NCI-H345 treated with DMSO at 0.1 percent for 48 hours (cell line): ENCODE measurements at regions not wholly inside any gene's neighbourhood (a gene's known extent, or its start where the extent isn't known, plus 50 kb on each side); places are given as distances from the start of the nearest gene placed in this dataset.

Experiments used
- DNase-seq: peaks from one replicate; lab custom pipeline; 2025; ENCODE audit not compliant: unreplicated experiment; lab: John Stamatoyannopoulos, UW

DNA sequence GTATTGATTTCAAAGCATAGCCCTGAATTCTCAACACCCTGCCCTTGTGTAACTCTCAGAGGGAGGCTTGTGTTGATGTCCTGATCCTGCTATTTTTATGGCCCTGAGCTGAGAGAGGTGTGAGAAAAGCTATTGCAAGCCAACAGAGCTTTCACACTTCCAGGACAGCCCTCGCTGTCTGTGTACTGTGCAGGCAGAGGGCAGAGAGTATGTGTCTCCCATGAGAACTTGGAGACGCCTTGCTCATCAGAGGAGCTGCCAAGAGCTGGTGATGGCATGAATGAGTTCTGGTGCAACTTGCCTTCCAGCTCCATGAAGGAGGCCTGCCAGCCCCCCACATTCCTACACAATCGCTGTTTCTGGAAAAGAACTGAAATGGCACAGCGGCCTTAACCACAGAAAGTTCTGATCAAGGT is 144.1 kb upstream of the AJAP1 start:
- no peak for DNase-seq

DNA sequence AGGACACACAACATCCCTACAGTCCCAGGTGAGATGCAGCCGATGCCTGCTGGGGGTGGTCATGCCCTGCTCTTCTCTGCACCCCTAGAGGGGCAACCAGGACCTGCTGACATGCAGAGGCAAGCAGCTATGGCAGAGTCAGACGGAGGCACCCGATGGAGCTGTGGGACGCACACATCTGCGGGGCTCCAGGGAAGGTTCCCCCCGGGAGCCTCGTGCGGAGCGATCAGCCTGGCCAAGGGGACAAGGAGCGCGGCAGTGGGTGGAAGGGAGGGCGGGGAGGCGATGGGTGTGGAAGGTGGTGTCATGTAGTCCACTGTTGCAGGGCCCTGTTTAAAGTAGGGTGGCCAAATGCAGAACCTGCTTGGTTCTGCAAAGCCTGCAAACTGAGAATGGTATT is 143.0 kb upstream of the AJAP1 start:
- no peak for DNase-seq

DNA sequence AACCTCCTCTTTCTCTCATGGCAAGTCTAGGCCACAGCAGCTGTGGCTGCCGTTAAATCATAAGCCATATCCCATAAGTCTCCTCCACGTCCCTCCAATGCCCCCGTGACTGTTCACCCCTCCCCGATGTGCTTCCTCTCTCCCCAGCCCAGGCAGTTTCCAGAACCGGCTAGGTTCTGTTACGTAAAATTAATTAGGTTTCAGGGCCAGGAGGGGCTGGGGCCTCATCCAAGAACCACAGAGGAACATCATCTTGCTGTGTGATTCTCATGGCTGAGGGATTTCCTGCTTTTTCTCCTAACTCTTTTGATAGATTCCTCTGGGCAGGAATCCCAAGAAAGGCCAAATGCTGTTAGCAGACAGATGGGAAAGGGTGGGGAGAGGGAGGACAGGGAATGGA is 141.8 kb upstream of the AJAP1 start:
- DNase-seq: no peak

DNA sequence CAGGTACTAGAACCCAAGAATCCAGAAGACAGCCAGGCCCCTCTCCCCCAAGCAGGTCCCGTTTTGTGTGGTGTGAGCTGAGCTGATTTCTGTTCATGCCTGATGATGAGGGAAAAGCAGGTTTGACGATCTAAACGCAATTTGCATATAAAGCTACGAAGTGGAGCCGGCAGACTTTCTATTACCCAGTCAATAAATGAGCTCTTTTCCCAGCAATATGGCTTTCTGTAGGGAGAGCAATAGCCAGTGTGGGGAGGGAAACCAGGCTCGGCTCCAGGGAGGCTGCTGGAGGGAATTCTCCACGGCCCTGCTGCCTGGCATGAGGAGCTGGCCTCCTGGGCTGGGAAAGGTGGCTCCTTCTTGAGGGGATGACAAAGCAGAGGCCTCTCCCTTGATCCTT is 140.7 kb upstream of the AJAP1 start:
- DNase-seq: no peak

DNA sequence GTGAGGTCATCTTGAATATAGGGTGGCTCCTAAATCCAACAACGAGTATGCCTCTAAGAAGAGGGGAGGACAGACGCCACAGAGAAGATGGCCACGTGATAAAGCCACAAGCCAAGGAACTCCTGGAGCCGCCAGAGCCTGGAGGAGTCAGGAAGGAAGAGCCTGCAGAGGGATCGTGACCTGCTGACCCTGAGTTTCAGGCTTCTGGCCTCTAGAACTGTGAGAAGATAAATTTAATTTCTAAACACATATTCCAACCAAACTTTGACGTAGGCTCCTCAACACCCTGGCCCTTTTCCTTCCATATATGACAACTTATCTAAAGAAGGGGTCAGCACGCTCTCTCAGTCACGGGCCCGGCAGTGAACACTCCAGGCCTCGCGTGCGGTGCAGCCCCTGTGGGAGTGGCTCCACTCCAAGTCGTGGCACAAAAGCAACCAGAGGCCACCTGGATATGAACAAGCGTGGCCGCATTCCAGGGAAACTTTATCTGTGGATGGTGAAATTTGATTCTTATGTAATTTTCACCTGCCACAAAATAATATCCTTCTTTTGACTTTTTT is 138.6 kb upstream of the AJAP1 start:
- DNase-seq: no peak

DNA sequence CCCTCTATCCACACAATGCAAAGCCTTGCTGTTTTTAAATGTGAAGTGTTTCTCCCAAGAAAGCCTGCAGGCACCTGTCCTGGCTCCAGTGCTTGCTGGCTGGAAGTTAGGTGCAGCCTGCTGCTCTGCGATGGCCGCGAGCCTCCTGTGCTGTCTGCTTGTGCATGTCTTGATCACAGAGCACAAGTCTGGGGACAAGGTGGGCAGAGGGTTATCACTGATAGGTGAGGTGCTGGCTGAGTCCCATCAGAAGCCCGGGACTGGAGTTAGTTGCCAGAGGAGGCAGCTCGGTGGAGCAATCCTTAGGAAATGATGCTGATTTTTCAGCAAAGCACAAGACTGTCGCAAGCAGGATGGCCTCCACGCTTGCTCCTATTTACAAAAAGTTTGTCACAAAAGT is 137.8 kb upstream of the AJAP1 start:
- no peak for DNase-seq

DNA sequence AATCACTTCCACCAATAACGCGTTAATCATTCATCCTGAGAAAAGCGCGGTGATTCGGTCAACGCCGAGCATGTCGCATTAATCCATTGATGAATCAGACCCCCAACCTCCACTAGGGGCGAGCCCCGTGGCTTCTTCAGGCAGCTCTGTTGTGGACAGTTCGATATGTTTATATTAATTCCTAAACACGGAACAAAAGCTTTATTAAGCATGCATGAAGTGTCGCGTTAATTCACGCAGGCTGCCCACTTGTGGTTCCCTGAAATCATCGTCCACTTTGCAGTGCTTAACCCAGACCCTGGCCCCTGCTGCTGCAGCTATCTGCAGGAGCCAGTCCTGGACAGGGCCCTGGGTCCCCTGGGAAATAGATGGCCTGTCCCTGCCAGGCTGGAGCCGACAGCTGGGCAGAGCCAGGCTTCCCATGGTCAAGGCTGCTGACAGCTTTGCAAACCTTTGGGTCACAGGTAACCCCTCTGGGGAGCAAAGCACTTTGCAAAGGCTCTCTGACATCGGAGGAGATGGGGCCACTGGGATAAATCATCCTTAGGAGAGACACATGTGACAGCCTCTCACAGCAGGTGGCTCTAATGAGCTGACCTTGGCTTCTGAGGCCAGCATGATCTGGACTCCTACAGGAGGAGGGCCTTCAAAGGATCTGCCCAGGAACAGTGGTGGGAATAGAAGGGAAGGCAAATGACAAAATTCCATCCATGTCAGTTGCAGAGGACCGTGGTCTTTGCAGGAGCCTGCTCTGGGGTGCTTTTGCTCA is 137.0 kb upstream of the AJAP1 start:
- no peak for DNase-seq

DNA sequence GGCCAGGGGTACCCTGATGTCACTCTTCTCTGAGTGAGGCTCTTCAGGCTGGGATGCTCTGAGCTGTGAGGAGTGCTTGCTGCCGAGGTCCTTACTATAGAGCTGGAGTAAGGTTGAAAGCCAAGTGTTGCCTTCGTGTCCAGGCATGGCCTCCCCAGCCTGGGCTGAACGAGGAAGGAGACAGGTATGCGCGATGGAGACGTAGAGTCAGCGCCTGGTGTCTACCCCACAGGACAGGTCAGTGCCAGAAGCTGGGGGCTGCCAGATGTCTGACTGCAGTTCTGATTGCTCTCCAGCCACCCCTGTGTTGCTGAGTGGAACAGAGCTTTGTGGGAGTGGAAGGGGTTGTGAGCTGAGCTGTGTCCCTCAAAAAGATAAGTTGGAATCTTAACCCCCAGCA is 135.8 kb upstream of the AJAP1 start:
- no peak for DNase-seq

DNA sequence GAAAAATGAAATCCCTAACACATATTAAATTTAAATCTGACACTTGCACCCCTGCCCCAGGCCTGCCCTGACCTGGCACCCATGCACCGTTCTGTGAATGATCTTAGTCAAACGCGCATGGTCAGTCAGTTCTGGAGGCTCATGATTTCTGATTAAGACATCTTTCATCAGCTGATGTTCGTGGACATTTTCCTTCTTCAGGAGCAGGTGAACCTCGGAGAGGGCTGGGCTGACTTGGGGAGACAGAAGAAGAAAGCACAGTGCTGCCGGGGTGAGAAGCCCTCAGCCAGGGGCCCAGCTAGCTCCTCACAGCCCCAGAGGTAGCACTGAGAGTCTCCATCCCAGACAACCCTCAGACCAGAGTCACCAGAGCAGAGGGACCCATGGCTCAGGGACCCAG is 134.5 kb upstream of the AJAP1 start:
- DNase-seq: no peak

DNA sequence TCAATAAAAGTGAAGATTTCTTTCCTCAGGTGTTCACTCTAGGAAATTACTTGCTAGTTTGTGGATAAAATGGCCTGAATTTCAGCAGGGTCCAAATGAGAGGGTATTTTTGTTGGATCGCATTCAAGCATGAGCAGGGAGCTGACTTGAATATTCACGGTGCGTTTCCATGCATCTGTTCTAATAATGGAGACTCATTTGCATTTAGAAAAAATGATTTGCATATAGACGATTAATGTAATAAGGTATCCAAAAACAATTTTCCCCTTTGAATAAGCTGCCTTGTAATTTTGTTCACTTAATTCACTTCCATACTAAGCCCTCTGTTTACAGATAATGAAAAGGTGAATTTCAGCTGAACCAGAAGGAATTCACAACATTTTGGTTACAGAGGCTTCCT is 130.9 kb upstream of the AJAP1 start:
- DNase-seq: no peak

DNA sequence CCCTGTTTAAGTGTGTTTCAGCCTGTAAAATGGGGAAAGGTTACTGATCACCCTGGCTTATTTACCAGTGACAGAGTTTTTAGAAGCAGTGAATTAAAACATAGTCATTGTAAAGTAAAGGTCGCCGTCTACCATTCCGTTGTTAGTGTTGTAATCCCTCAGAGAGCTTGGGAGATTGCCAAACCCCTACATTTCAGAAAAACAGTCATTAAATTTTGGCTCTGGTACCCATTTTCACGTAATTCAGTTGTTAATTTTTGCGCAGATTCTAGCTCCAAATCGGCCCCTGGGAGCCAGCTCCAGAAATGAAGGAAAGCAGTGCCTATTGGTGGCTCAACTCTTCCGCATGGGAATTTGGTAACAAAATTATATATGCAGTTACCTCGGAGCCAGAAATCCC is 127.7 kb upstream of the AJAP1 start:
- DNase-seq: peak; percentile 50

DNA sequence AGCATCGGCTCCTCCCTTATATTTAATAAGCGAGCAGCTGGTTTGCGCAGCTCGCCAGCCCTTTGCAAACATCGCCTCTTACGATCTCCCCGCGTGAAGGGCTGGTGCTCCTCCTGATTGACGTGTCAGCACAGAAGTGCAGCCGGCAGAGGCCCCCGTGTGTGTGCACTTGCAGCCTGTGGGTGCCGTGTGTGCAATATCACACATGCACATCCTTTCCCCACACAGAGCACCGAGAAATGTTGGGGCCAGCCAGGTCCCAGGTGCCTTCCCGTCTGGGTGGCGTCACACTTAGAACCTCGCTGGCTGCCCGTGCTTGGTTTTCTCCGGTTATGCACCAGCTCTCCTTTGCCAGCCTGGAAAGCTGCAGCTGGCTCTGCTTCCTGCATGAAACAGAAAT is 126.6 kb upstream of the AJAP1 start:
- DNase-seq: peak; percentile 61

DNA sequence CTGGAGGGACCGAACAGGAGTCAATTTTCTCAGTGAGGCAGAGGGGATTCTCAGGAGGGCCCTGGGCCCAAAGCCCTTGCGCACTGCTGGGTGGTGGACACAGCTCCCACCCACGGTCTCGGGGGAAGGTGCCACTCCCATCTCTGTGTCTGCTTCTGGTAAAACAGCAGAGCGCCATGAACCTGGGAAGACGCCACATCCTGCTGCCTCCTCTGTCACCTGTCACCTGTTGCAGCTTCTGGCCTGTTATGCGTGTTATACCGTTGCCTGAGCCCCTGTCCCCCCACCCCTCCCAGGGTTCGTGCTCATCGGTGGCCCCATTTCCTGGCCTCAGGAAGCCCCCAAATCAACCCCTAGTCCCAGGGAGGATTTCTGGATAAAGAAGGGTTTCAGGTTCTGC is 125.8 kb upstream of the AJAP1 start:
- DNase-seq: no peak

DNA sequence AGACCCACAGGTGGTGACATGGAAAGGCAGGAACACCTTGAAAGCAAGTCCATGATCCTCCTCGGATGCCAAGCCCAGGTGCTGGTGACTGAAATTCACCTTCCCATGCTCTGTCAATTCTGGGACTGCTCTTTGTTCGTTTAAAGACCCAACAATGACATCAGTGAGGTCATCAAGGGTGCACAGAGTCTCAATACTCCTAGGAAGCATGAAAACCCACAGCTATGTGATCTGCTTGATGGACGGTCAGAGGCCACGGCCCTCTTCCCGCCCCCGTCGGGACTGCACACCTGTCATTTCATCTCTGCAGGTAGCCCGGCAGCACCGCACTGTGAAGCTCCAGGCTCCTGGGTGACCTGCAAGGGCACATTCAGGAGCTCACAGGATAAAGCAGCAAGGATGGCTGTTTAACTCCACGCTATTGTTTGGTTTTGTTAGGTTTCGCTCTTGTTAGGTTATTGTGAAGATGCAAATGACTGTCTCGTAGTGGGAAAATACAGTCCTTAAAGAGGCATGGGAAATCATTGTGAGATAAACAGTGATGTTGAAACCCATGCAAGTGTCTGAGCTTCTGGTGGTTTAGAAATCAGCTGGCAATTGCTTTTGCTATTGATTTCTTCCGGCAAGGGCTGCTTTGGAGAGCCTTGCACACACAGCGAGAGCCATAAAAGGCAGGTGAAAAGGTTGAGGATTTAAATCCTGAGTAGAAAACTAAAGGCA is 124.8 kb upstream of the AJAP1 start:
- peak; percentile 93 for DNase-seq

DNA sequence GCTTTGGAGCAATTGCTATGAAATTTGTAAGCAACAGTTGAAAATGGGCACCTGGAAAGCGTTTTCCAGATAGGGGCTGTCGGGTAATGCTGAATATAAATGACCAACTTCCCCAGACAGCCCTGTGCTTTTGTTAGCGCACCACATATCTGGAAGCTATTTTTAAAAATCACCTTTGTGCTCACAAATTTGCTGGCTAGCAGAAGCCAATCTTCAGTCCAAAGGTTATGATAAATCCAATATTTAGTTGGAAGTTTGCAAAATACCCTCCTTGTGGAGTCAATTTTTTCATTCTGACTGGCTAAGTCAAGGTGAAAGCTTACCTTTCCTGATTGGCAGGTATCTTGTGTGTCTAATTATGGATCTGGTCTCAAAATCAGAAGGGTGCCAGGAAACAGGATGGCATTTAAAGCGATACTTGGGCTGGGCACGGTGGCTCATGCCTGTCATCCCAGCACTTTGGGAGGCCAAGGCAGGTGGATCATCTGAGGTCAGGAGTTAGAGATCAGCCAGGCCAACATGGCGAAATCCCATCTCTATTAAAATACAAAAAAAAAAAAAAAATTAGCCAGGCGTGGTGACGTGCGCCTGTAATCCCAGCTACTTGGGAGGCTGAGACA is 124.1 kb upstream of the AJAP1 start:
- peak; percentile 31 for DNase-seq

DNA sequence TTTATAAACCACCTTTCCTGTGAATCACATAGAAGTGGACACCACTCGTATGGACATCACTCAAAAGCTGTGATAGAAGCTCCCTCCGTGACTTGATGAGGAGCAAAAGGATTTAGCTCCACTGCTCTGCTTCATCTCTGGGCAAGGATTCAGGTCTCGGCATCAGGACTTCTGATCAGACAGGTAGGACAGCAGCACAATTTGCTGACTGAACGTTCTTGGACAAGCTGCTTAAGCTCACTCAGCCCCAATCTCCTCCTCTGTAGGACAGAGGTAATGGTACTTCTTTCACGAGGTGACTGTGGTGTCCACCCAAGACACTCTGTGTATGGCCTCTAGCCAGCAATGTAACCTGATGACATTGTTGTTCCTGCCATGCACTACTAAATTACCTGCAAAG is 122.6 kb upstream of the AJAP1 start:
- no peak for DNase-seq

DNA sequence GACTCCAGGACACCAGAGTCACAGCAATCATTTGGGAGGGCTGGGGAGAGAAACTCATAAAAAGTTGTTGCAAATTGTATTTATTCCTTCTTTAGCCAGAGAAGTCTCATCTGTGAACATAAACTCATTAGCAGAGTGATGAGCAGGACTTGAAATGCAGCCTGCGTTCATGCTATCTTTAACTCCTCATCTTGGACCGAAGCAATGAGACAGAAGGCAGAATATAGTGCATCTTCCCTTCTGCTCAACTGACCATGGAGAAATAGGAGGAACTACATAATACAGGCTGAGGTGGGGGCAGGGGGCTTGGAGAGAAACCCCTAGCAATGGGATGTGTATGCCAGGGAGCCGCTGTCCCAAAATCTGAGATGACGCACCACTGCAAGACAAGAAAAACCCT is 121.8 kb upstream of the AJAP1 start:
- no peak for DNase-seq

DNA sequence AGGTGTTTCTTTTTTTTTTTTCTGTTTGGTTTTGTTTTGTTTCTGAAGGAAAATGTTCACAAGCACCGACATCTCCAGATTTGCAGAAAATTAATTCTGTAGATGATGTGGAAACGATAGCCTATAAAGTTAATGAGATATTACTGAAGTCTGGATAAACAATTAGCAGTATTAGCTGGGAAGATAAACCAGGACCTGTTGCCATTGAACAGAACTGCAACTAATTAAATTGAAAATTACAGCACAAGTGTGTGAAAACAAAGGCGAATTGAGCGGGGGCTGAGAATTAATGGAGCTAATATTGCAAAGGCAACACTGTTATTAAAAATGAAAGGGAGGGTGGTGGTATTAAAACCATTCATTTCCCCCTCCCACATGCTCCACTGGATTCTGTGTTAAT is 107.5 kb upstream of the AJAP1 start:
- DNase-seq: no peak

DNA sequence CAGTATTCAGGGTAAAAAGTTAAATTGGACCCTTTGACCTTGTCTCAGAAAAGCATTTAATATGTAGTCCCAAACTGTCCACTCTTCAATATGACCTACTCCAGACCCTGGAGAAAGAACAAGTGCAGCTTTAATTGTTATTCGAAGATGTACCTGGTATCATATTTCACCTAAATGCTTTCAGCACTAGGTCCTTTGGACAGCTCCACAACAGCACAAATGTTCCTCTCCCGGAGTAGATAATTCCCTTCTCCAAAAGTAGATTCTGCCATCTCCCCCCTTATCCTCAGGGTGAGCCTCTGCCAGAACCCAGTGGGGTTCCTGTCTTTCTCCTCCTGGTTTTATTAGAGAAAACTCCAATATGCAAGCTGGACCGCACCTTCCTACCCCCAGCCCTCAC is 104.5 kb upstream of the AJAP1 start:
- DNase-seq: no peak

DNA sequence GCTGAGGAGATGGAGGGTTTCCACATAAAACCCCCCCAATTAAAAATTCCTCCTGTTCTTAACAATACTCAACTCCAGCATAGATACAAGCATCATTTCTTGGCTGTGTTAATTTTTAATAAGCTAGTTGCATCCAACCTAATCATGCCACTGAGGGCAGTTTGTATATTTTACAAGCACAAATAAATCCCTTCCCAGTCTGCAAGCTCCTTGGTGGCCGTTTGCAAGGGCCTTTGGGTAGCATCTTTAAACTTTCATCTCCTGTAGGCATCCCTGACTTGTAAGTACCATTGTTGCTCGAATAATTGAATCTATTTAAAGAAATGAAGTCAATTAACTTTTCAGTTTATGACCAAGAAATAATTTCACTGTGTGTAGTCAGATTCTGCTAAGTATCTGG is 103.5 kb upstream of the AJAP1 start:
- no peak for DNase-seq

DNA sequence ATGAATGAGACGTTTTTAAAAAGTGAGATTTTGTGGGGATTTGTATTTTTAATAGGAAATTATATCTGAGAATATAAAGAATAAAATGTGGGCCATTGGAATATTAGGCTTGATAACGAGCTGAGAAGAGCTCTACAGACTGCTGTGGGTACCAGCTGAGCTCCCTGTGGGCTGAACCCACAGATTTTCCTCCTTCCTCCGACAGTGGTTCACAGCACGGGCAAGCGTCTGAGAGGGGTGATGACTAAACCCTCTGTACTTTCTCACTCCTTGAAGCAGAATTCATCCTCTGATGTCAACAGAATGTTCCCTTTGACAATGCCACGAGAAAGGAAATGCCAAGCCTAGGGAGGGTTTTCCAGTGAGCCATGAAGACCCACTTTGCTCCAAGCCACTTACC is 102.7 kb upstream of the AJAP1 start:
- no peak for DNase-seq

DNA sequence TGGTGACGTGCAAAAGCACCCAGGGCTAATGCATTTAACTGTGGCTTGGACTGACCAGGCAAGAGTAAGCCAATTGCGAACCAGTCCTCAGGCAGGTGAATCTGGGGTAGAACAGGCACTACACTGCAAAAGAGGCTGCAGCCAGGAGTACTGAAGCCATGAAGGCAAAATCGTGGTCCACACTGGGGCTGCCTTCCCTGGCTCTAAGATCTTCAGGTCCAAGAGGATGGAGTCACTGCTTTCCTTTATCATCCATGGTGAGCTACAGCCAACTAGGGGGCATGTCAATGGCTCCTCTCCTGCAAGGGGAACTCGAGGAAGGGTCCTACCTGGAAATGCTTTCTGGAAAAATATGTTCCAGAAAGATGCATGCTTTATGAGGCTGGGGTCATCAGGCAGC is 100.6 kb upstream of the AJAP1 start:
- no peak for DNase-seq
